ENCODE measurements at regions not wholly inside any gene's neighbourhood (a gene's known extent, or its start where the extent isn't known, plus 50 kb on each side); places are given as distances from the start of the nearest gene placed in this dataset.

DNA sequence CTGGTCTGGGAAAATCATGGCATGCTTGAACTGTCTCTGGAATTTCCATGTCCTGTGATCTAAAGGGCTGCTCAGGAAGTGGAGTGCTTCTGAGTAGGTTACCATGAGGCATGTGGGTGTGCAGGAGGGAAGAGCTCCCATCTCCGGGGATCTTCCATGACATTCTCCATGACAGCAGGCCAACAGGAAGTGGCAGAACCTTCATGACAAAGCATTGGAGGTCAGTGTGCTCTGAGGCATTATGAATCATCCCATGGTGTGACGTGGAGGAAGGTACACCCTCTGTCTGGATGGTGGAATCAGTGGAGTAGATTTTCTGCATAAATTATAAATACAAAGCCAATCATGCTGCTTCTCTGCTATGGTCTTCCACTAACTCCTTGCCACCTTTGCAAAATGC, 139.6 kb upstream of the E2F8 start:
- no peak for TF ChIP-seq TAF1 (IDR thresholded peaks at IDR 0.05; ENCODE audit: low read depth)
- TF ChIP-seq TEAD4 (IDR thresholded peaks at IDR 0.05), result no peak
- no peak for TF ChIP-seq RAD21 (IDR thresholded peaks at IDR 0.05; ENCODE audit: low read depth)
- TF ChIP-seq, protein P1, sequence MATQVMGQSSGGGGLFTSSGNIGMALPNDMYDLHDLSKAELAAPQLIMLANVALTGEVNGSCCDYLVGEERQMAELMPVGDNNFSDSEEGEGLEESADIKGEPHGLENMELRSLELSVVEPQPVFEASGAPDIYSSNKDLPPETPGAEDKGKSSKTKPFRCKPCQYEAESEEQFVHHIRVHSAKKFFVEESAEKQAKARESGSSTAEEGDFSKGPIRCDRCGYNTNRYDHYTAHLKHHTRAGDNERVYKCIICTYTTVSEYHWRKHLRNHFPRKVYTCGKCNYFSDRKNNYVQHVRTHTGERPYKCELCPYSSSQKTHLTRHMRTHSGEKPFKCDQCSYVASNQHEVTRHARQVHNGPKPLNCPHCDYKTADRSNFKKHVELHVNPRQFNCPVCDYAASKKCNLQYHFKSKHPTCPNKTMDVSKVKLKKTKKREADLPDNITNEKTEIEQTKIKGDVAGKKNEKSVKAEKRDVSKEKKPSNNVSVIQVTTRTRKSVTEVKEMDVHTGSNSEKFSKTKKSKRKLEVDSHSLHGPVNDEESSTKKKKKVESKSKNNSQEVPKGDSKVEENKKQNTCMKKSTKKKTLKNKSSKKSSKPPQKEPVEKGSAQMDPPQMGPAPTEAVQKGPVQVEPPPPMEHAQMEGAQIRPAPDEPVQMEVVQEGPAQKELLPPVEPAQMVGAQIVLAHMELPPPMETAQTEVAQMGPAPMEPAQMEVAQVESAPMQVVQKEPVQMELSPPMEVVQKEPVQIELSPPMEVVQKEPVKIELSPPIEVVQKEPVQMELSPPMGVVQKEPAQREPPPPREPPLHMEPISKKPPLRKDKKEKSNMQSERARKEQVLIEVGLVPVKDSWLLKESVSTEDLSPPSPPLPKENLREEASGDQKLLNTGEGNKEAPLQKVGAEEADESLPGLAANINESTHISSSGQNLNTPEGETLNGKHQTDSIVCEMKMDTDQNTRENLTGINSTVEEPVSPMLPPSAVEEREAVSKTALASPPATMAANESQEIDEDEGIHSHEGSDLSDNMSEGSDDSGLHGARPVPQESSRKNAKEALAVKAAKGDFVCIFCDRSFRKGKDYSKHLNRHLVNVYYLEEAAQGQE (IDR thresholded peaks at IDR 0.05; ENCODE audit: low read depth), result no peak
- no peak for TF ChIP-seq EP300 (IDR thresholded peaks at IDR 0.05; ENCODE audit: borderline replicate concordance)
- TF ChIP-seq NFIC (IDR thresholded peaks at IDR 0.05), result no peak
- TF ChIP-seq, protein P2, sequence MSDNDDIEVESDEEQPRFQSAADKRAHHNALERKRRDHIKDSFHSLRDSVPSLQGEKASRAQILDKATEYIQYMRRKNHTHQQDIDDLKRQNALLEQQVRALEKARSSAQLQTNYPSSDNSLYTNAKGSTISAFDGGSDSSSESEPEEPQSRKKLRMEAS (IDR thresholded peaks at IDR 0.05), result no peak
- no peak for TF ChIP-seq TCF12 (IDR thresholded peaks at IDR 0.05; ENCODE audit: low read depth)

DNA sequence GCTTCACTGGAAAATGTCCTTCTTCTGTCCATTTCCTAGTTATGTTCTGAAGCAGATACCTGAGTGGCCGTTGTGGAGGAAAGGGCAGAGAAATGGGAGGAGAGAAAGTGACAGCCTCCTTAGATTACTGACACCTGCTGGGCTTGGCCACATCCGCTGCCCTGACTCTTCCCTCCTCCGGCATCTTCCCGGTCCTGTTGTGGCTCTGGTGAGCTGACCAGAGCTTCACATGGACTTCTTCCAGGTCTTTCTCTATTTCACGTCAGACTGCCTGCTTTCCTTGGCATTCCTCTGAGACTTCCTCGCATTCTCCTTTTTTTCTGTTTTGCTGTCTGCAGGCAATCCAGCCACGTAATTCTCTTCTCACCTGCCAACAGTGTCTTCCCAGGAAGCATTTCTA, 138.7 kb upstream of the E2F8 start:
- TF ChIP-seq EGR1 (IDR thresholded peaks at IDR 0.05) (no peak), CEBPB (IDR thresholded peaks at IDR 0.05) (no peak)
- TF ChIP-seq, protein P2 (IDR thresholded peaks at IDR 0.05), result no peak

DNA sequence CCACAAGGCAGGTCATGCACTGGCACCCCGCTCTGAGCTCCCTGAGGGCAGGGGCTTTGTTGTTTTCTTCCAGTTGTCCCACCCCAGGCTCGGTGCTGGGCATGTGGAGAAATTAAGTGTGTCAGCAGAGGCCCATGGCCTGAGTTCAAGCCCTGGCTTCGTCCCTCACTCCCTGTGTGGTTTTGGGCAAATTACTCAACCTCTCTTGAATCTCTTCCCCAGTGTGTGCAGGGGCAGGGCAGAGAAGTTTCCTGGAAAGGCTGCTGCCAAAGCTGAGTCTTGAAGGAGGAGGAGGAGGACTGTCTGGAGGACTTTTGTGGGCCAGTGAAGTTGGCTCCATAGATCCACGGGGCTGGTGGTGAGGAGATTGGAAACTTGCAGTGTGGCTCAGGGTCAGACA, 138.1 kb upstream of the E2F8 start:
- TF ChIP-seq ZBTB7A (IDR thresholded peaks at IDR 0.05; ENCODE audit: low read depth) (no peak), CEBPB (IDR thresholded peaks at IDR 0.05) (no peak), EGR1 (IDR thresholded peaks at IDR 0.05) (no peak), EP300 (IDR thresholded peaks at IDR 0.05; ENCODE audit: borderline replicate concordance) (no peak), FOXM1 (IDR thresholded peaks at IDR 0.05; ENCODE audit: borderline replicate concordance, low read depth) (no peak), CREB1 (IDR thresholded peaks at IDR 0.05; ENCODE audit: low read depth) (no peak), YY1 (IDR thresholded peaks at IDR 0.05; ENCODE audit: low read depth) (no peak), TCF12 (IDR thresholded peaks at IDR 0.05; ENCODE audit: low read depth) (no peak), NFIC (IDR thresholded peaks at IDR 0.05) (no peak)
- TF ChIP-seq, protein P2 (IDR thresholded peaks at IDR 0.05), result no peak

DNA sequence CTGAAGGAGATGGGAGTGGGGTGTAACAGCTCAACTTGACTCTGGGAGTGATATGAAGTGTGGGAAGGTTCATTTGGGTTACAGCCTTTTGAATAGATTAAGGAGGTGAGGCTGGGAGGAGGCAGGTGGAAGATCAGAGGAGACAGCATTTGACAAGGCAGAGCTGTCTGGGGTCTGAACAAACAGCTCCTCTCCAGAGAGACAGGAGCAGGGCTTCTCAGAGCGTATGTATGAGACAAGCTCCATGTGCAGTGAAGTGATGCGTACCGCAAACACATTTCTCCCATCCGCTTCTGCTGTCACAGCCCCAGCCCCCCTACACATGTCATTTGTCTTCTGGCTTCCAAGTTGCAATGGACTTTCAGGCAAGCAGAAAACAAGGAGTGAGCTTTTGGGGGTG, 137.1 kb upstream of the E2F8 start:
- TF ChIP-seq, protein P2 (IDR thresholded peaks at IDR 0.05), result no peak
- TF ChIP-seq CREB1 (IDR thresholded peaks at IDR 0.05; ENCODE audit: low read depth) (no peak), ZBTB7A (IDR thresholded peaks at IDR 0.05; ENCODE audit: low read depth) (no peak), YY1 (IDR thresholded peaks at IDR 0.05; ENCODE audit: low read depth) (no peak), TEAD4 (IDR thresholded peaks at IDR 0.05) (no peak), FOXM1 (IDR thresholded peaks at IDR 0.05; ENCODE audit: borderline replicate concordance, low read depth) (no peak), CEBPB (IDR thresholded peaks at IDR 0.05) (no peak), TAF1 (IDR thresholded peaks at IDR 0.05; ENCODE audit: low read depth) (no peak), RAD21 (IDR thresholded peaks at IDR 0.05; ENCODE audit: low read depth) (no peak)
- TF ChIP-seq, protein P1 (IDR thresholded peaks at IDR 0.05; ENCODE audit: low read depth), result no peak

DNA sequence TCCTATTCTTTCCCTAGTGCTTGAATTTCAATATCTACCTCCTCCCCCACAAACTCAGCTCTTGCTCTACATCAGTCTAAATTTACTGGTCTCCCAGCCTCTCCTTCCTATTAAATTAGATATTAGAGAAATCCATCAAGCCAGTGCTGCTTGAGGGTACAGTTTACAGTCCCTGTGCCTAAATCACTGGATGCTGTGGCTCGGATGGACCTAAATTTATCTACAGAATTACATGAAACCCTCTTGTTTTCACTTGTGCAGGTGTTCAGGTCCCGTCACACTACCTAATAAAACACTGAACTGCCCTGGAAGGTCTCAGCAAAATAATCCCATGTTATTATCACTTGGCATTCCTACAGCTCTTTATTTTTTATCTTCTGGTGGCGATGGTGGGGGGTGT, 134.7 kb upstream of the E2F8 start:
- TF ChIP-seq RAD21 (IDR thresholded peaks at IDR 0.05; ENCODE audit: low read depth) (no peak), TEAD4 (IDR thresholded peaks at IDR 0.05) (no peak), EGR1 (IDR thresholded peaks at IDR 0.05) (no peak), NFIC (IDR thresholded peaks at IDR 0.05) (no peak), CREB1 (IDR thresholded peaks at IDR 0.05; ENCODE audit: low read depth) (no peak), FOXM1 (IDR thresholded peaks at IDR 0.05; ENCODE audit: borderline replicate concordance, low read depth) (no peak), TCF12 (IDR thresholded peaks at IDR 0.05; ENCODE audit: low read depth) (no peak), EP300 (IDR thresholded peaks at IDR 0.05; ENCODE audit: borderline replicate concordance) (no peak), TAF1 (IDR thresholded peaks at IDR 0.05; ENCODE audit: low read depth) (no peak)
- TF ChIP-seq, protein P3, sequence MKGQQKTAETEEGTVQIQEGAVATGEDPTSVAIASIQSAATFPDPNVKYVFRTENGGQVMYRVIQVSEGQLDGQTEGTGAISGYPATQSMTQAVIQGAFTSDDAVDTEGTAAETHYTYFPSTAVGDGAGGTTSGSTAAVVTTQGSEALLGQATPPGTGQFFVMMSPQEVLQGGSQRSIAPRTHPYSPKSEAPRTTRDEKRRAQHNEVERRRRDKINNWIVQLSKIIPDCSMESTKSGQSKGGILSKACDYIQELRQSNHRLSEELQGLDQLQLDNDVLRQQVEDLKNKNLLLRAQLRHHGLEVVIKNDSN (IDR thresholded peaks at IDR 0.05), result no peak

DNA sequence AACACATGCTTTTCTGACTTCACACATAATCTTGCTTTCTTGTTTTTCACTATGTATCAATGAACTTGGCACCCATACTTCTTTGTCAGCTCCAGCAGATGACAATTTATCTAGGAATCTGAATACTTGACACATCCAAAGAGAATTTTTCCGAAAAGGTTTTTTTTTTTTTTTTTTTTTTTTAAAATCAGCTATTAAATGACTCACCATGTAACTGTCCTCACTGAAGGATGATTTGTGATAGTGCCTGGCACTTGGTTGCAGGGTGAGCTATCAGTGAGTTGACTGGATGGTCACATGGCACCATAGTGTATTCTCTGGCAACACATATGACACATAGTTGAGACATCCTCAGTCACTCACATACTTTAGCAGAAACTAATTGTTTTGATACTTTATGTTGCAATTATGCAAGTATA, 133.4 kb upstream of the E2F8 start:
- TF ChIP-seq, protein P1 (IDR thresholded peaks at IDR 0.05; ENCODE audit: low read depth), result no peak
- TF ChIP-seq FOXM1 (IDR thresholded peaks at IDR 0.05; ENCODE audit: borderline replicate concordance, low read depth), result no peak
- TF ChIP-seq, protein P3 (IDR thresholded peaks at IDR 0.05), result no peak
- no peak for TF ChIP-seq YY1 (IDR thresholded peaks at IDR 0.05; ENCODE audit: low read depth)
- TF ChIP-seq EP300 (IDR thresholded peaks at IDR 0.05; ENCODE audit: borderline replicate concordance), result no peak
- no peak for TF ChIP-seq EGR1 (IDR thresholded peaks at IDR 0.05)
- no peak for TF ChIP-seq ZBTB7A (IDR thresholded peaks at IDR 0.05; ENCODE audit: low read depth)
- TF ChIP-seq CREB1 (IDR thresholded peaks at IDR 0.05; ENCODE audit: low read depth), result no peak
- no peak for TF ChIP-seq CEBPB (IDR thresholded peaks at IDR 0.05)
- TF ChIP-seq NFIC (IDR thresholded peaks at IDR 0.05), result no peak
- TF ChIP-seq TCF12 (IDR thresholded peaks at IDR 0.05; ENCODE audit: low read depth), result no peak
- TF ChIP-seq TAF1 (IDR thresholded peaks at IDR 0.05; ENCODE audit: low read depth), result no peak
- TF ChIP-seq, protein P2 (IDR thresholded peaks at IDR 0.05), result no peak
- TF ChIP-seq RAD21 (IDR thresholded peaks at IDR 0.05; ENCODE audit: low read depth), result no peak
- no peak for TF ChIP-seq TEAD4 (IDR thresholded peaks at IDR 0.05)

All from Ishikawa (cell line).